Mesodermal cell (in vitro differentiated cells): ENCODE measurements at regions not wholly inside any gene's neighbourhood (a gene's known extent, or its start where the extent isn't known, plus 50 kb on each side); places are given as distances from the start of the nearest gene placed in this dataset.

ENCODE experiments used
- H3K27ac ChIP-seq: 2 replicates; pipeline ENCODE4 v1.7.0; 2013; ENCODE audit warnings: mild to moderate bottlenecking, low read depth, low read length, moderate library complexity; ENCODE audit not compliant: severe bottlenecking
- H3K36me3 ChIP-seq: 2 replicates; pipeline ENCODE4 v1.7.1; 2013; ENCODE audit warnings: mild to moderate bottlenecking, low read length, moderate library complexity; ENCODE audit not compliant: control insufficient read depth, insufficient read depth
- H3K4me1 ChIP-seq: one replicate; pipeline ENCODE4 v1.7.1; 2013; ENCODE audit warnings: mild to moderate bottlenecking, low read length; ENCODE audit not compliant: insufficient read depth, control insufficient read depth, poor library complexity, severe bottlenecking
- H3K4me3 ChIP-seq: 2 replicates; pipeline ENCODE4 v1.7.0; 2013; ENCODE audit warnings: low read length, control low read depth, mild to moderate bottlenecking; ENCODE audit not compliant: insufficient read depth, poor library complexity, severe bottlenecking; ENCODE audit errors: extremely low read depth
- H3K9me3 ChIP-seq: 2 replicates; pipeline ENCODE4 v1.7.1; 2013; ENCODE audit warnings: mild to moderate bottlenecking, low read length, moderate library complexity; ENCODE audit not compliant: control insufficient read depth
- WGBS, 2 experiments: methylation state at CpG; one replicate each; pipeline ENCODE4 v1.1.5; 2013; ENCODE audit warnings: missing lambda C conversion rate in 2 of 2; ENCODE audit not compliant: insufficient coverage in 2 of 2; 5-methylcytosine and 5-hydroxymethylcytosine counted together

- Histone ChIP-seq H3K4me1 (peaks cover 5% of the 10 kb centered on the region), H3K4me3 (no peak overlapping the region), H3K27ac (peak overlapping the region; percentile 10), H3K36me3 (no peaks in the 10 kb centered on the region), H3K9me3 (no peaks in the 10 kb centered on the region)
- WGBS, 2 experiments, result 95 to 97% methylated on average over 13 to 14 of the region's 17 CpGs
Observed at GRCh38 chr3:13223574-13224237, 150.5 kb upstream of the IQSEC1 start.

GRCh38 chr3:13222891-13223573, 149.8 kb upstream of the IQSEC1 start:
- no peak overlapping the region for H3K4me3 ChIP-seq
- no peaks in the 10 kb centered on the region for H3K36me3 ChIP-seq
- whole genome bisulfite sequencing, 2 experiments, result 82 to 97% methylated on average over 4 to 7 of the region's 10 CpGs

GRCh38 chr3:13222131-13222530, 148.9 kb upstream of the IQSEC1 start:
- Histone ChIP-seq H3K27ac (no peak overlapping the region), H3K4me3 (no peak overlapping the region), H3K9me3 (no peaks in the 10 kb centered on the region), H3K36me3 (no peaks in the 10 kb centered on the region), H3K4me1 (peaks cover 6% of the 10 kb centered on the region)
- WGBS, 2 experiments, result 91 to 98% methylated on average over 5 to 6 of the region's 9 CpGs

More at GRCh38 chr3:13222891-13223573, 149.8 kb upstream of the IQSEC1 start:
- Histone ChIP-seq H3K9me3 (no peaks in the 10 kb centered on the region), H3K4me1 (peaks cover 6% of the 10 kb centered on the region), H3K27ac (no peak overlapping the region)

GRCh38 chr3:13221491-13222061, 148.3 kb upstream of the IQSEC1 start:
- no peaks in the 10 kb centered on the region for H3K9me3 ChIP-seq
- 92 to 98% methylated on average over 13 to 16 of the region's 17 CpGs for WGBS, 2 experiments
- H3K36me3 ChIP-seq, result no peaks in the 10 kb centered on the region
- peaks cover 6% of the 10 kb centered on the region for H3K4me1 ChIP-seq
- H3K27ac ChIP-seq, result no peak overlapping the region
- H3K4me3 ChIP-seq, result no peak overlapping the region

GRCh38 chr3:13220991-13221390, 147.8 kb upstream of the IQSEC1 start:
- H3K4me1 ChIP-seq, result peaks cover 6% of the 10 kb centered on the region
- no peaks in the 10 kb centered on the region for H3K9me3 ChIP-seq
- WGBS, 2 experiments, result 94 to 100% methylated on average over 1 to 7 of the region's 8 CpGs
- H3K27ac ChIP-seq, result no peak overlapping the region
- H3K4me3 ChIP-seq, result no peak overlapping the region
- H3K36me3 ChIP-seq, result no peaks in the 10 kb centered on the region

GRCh38 chr3:13219902-13220296, 146.7 kb upstream of the IQSEC1 start:
- peaks cover 6% of the 10 kb centered on the region for H3K4me1 ChIP-seq
- WGBS, 2 experiments, result 88 to 93% methylated on average over 9 of the region's 10 CpGs

GRCh38 chr3:13219077-13219901, 146.1 kb upstream of the IQSEC1 start:
- Histone ChIP-seq H3K4me1 (peaks cover 6% of the 10 kb centered on the region), H3K4me3 (no peak overlapping the region), H3K36me3 (no peaks in the 10 kb centered on the region), H3K27ac (no peak overlapping the region), H3K9me3 (no peaks in the 10 kb centered on the region)
- 90 to 91% methylated on average over 12 of the region's 20 CpGs for WGBS, 2 experiments

More at GRCh38 chr3:13219902-13220296, 146.7 kb upstream of the IQSEC1 start:
- Histone ChIP-seq H3K4me3 (no peak overlapping the region), H3K9me3 (no peaks in the 10 kb centered on the region), H3K27ac (no peak overlapping the region), H3K36me3 (no peaks in the 10 kb centered on the region)

GRCh38 chr3:13218541-13218908, 145.3 kb upstream of the IQSEC1 start:
- H3K9me3 ChIP-seq, result no peaks in the 10 kb centered on the region
- H3K4me3 ChIP-seq, result no peak overlapping the region
- peaks cover 3% of the 10 kb centered on the region for H3K4me1 ChIP-seq
- H3K27ac ChIP-seq, result no peak overlapping the region
- WGBS, 2 experiments, result 100% methylated on average over 1 of the region's 4 CpGs; no CpG with 5 or more reads in 1 of the 2 experiments
- no peaks in the 10 kb centered on the region for H3K36me3 ChIP-seq

- no peak overlapping the region for H3K27ac ChIP-seq
- no peaks in the 10 kb centered on the region for H3K36me3 ChIP-seq
- H3K4me3 ChIP-seq, result no peak overlapping the region
- WGBS, 2 experiments, result 93 to 95% methylated on average over 6 of the region's 9 CpGs
- H3K4me1 ChIP-seq, result peaks cover 3% of the 10 kb centered on the region
- H3K9me3 ChIP-seq, result no peaks in the 10 kb centered on the region
Observed at GRCh38 chr3:13217736-13218540, 144.7 kb upstream of the IQSEC1 start.

GRCh38 chr3:13217253-13217652, 144.0 kb upstream of the IQSEC1 start:
- peaks cover 3% of the 10 kb centered on the region for H3K4me1 ChIP-seq

More at GRCh38 chr3:13217253-13217652, 144.0 kb upstream of the IQSEC1 start:
- WGBS, 2 experiments, result no CpG with 5 or more reads among the region's 2 CpGs
- no peaks in the 10 kb centered on the region for H3K36me3 ChIP-seq
- H3K9me3 ChIP-seq, result no peaks in the 10 kb centered on the region
- no peak overlapping the region for H3K4me3 ChIP-seq
- no peak overlapping the region for H3K27ac ChIP-seq
